ENCODE measurements at regions not wholly inside any gene's neighbourhood (a gene's known extent, or its start where the extent isn't known, plus 50 kb on each side); places are given as distances from the start of the nearest gene placed in this dataset.

GRCh38 chr10:125217990-125218675 lies 57.8 kb upstream of the CTBP2 start:
- H3K27ac ChIP-seq = no peak overlapping the region
- H3K4me3 ChIP-seq = no peak overlapping the region
- no peaks in the 10 kb centered on the region for H3K4me1 ChIP-seq
- H3K9me3 ChIP-seq = no peaks in the 10 kb centered on the region
- 65 to 78% (median 71%) methylated on average over 8 of the region's 8 CpGs for WGBS, 5 donors
- no peaks in the 10 kb centered on the region for H3K36me3 ChIP-seq
- TF ChIP-seq CTCF (IDR thresholded peaks at IDR 0.05 in 8 of 11, conservative IDR thresholded peaks at IDR 0.05 in 3 of 11) (no peak), POLR2A (IDR thresholded peaks at IDR 0.05) (no peak), POLR2AphosphoS5 (IDR thresholded peaks at IDR 0.05) (no peak)
- intact Hi-C loops (cut with DNase I; ENCODE audit: low total_unique reads) = no loop called here
- H3K27me3 ChIP-seq (replicated peaks in 1 of 7) = peaks cover 0 to 36% (median 0%) of the 10 kb centered on the region in 7 donors
- no peak for DNase-seq

GRCh38 chr10:125216861-125217260 lies 56.5 kb upstream of the CTBP2 start:
- Histone ChIP-seq H3K9me3 (no peaks in the 10 kb centered on the region), H3K27me3 (replicated peaks in 1 of 7) (peaks cover 0 to 28% (median 0%) of the 10 kb centered on the region in 7 donors), H3K36me3 (no peaks in the 10 kb centered on the region), H3K4me1 (no peaks in the 10 kb centered on the region), H3K27ac (no peak overlapping the region), H3K4me3 (no peak overlapping the region)
- DNase-seq = no peak
- 65 to 72% (median 69%) methylated on average over 5 of the region's 5 CpGs for WGBS, 5 donors
- TF ChIP-seq POLR2A (IDR thresholded peaks at IDR 0.05) (no peak), CTCF (IDR thresholded peaks at IDR 0.05 in 8 of 11, conservative IDR thresholded peaks at IDR 0.05 in 3 of 11) (no peak), POLR2AphosphoS5 (IDR thresholded peaks at IDR 0.05) (no peak)
- intact Hi-C loops (cut with DNase I; ENCODE audit: low total_unique reads) = no loop called here

- H3K4me3 ChIP-seq = no peak overlapping the region
- intact Hi-C loops (cut with DNase I; ENCODE audit: low total_unique reads) = no loop called here
- DNase-seq = no peak
- peaks cover 0 to 26% (median 0%) of the 10 kb centered on the region in 7 donors for H3K27me3 ChIP-seq (replicated peaks in 1 of 7)
- H3K36me3 ChIP-seq = no peaks in the 10 kb centered on the region
- 85 to 97% (median 89%) methylated on average over 3 of the region's 3 CpGs for WGBS, 5 donors
- H3K27ac ChIP-seq = no peak overlapping the region
- TF ChIP-seq CTCF (IDR thresholded peaks at IDR 0.05 in 8 of 11, conservative IDR thresholded peaks at IDR 0.05 in 3 of 11) (no peak), POLR2AphosphoS5 (IDR thresholded peaks at IDR 0.05) (no peak), POLR2A (IDR thresholded peaks at IDR 0.05) (no peak)
- H3K9me3 ChIP-seq = peaks cover 0 to 2% (median 0%) of the 10 kb centered on the region in 8 donors
- no peaks in the 10 kb centered on the region for H3K4me1 ChIP-seq
Observed at GRCh38 chr10:125216309-125216708, 55.9 kb upstream of the CTBP2 start.

GRCh38 chr10:125214283-125214570 lies 53.9 kb upstream of the CTBP2 start:
- intact Hi-C loops (cut with DNase I; ENCODE audit: low total_unique reads) = no loop called here
- TF ChIP-seq CTCF (IDR thresholded peaks at IDR 0.05 in 8 of 11, conservative IDR thresholded peaks at IDR 0.05 in 3 of 11) = no peak
- no peak for TF ChIP-seq POLR2A (IDR thresholded peaks at IDR 0.05)
- no peak for TF ChIP-seq POLR2AphosphoS5 (IDR thresholded peaks at IDR 0.05)
- no peak overlapping the region for H3K4me3 ChIP-seq
- H3K36me3 ChIP-seq = no peaks in the 10 kb centered on the region
- peaks cover 0 to 12% (median 0%) of the 10 kb centered on the region in 7 donors for H3K27me3 ChIP-seq (replicated peaks in 1 of 7)
- H3K27ac ChIP-seq = no peak overlapping the region
- peaks cover 0 to 3% (median 0%) of the 10 kb centered on the region in 8 donors for H3K9me3 ChIP-seq
- DNase-seq = no peak
- H3K4me1 ChIP-seq = peaks cover 0 to 10% (median 0%) of the 10 kb centered on the region in 6 donors
- 50 to 92% (median 85%) methylated on average over 2 of the region's 2 CpGs for WGBS, 5 donors
